Hippocampal formation (tissue), 2 donors: ENCODE measurements at regions not wholly inside any gene's neighbourhood (a gene's known extent, or its start where the extent isn't known, plus 50 kb on each side); places are given as distances from the start of the nearest gene placed in this dataset.
"Not testable (repeated sequence)": the region's sequence is repeated elsewhere in the genome, so short reads cannot be mapped to it uniquely, and the experiment has no call there.

ENCODE experiments used
- DNase-seq, 2 donors: peaks; one replicate each; lab custom pipeline; 2025; lab: John Stamatoyannopoulos, UW

DNA sequence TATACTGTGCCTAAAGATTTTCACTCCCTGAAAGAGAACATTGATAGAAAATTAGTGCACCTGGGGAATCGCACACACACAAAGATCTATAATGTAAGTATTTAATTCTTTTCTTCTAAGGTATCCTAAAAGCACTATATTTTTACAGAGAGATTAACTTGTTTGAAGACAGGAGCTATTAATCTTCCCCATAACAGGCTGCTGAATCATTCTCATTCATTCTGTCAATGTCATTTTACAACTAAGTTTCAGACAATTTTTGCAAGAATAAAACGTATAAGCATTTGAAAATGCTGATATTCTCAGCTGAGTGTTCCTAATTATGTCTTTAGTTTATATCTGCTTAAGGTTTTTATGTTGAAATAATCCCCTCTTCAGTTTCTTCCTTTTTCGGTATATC lies 776.7 kb downstream of the NXPH1 start:
- no peak for DNase-seq

DNA sequence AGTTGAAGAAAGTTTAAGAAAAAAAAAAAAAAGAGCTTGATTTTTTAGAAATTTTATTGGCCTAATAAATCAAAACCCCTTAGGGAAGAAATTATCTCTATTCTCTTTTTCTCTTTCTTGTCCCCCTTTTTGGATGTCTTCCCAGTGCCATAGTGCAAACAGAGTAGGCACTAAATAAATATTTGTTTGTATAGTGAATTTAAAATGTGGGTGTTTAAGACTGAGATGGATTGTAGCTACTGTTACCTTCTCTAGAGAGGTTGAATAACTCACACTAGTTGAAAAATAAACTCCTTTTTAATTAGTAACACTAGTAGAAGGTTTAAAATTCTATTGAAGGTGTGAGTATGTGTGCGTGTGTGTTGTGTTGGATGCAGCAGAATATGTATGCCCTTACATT lies 783.8 kb downstream of the NXPH1 start:
- no peak for DNase-seq

- no peak for DNase-seq
Observed at GRCh38 chr7:9226500-9226899, 793.1 kb downstream of the NXPH1 start.

DNA sequence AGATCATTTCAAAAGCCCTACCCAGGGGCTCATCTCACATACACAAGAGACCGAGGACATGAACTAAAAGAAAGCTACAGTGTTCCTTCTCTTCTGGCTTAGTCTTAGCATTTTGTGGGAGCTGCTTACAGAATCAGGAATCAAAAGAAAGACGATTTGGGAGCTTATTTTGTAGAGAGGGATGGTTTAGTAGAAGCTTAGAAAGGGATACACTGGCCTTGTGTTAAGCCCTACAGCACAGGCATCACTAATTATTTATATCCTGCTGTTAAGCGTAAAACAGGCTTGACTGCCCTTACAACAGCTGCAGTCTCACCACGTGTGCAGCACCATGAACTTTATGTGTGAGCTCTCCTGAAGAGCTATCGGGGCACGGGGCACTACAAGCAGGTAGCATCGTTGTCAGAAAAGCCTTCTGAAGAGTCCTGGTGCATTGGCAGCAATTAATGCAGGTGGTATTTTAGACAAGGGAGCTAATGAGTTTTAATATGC lies 798.3 kb downstream of the NXPH1 start:
- DNase-seq, result no peak

DNA sequence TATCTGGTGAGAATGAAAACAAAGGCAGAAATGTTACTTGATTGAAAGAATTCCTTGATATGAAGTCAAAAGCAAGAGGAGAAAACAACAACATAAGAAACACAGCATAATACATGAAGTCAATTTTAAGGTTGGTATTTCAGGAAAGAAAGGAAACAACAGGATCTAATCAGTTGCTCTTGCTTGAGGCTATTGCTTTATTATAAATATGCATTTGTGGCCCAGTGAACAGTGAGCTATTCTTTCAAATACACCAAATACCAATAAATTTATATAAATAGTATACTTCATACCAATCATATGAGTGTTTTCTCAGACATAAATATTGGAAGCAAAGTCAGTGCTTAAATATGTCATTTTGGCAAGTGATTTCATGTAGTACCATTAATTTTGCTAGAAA lies 806.6 kb downstream of the NXPH1 start:
- DNase-seq, result no peak

GRCh38 chr7:9241826-9242225 lies 808.4 kb downstream of the NXPH1 start:
- no peak for DNase-seq

- no peak for DNase-seq
Observed at GRCh38 chr7:9242636-9243035, 809.2 kb downstream of the NXPH1 start.

DNA sequence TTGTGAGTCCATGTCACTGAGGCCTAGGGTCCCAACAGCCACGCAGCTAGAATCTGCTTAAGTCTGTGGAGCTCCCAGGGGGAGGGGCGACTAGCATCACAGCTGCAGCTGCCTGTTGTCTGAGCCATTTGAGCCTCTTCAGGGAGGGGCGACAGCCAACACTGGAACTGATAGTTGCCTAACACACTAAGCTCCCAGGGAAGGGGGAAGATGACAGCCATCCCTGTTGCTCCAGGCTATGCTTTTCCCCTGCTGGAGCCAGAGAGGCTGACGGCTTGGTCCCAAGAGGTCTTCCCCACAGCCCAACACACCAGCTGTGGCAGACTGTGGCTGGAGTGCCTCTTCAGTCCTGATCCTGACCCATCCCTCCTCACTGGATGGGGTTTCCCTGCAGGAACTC lies 817.5 kb downstream of the NXPH1 start:
- no peak for DNase-seq

GRCh38 chr7:9264395-9264794 lies 831.0 kb downstream of the NXPH1 start:
- DNase-seq, result no peak

GRCh38 chr7:9280088-9280487 lies 846.7 kb downstream of the NXPH1 start:
- no peak for DNase-seq

DNA sequence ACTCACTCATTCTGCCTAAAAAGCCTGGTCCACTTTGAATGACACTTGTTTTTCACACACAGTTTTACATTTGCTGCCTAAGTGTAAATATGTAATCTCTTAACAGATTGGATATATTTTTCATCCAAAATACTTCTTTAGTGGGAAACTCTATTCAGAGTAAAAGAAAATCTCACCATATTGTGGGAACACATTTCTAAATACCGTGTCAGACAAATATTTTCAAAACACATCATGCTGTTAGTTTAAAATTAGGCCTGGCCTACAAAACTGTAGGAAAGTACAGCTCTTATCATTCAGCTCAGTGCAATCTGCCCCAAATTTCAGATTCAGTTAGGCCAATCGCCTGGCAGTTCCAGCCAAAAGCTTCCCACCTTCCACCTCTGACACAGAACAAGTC lies 849.8 kb downstream of the NXPH1 start:
- no peak for DNase-seq

- no peak for DNase-seq
Observed at GRCh38 chr7:9302436-9302835, 869.0 kb downstream of the NXPH1 start.

- no peak for DNase-seq
Observed at GRCh38 chr7:9307131-9307530, 873.7 kb downstream of the NXPH1 start.

GRCh38 chr7:9324513-9324912 lies 891.1 kb downstream of the NXPH1 start:
- DNase-seq, result no peak

GRCh38 chr7:9328296-9328695 lies 894.9 kb downstream of the NXPH1 start:
- no peak for DNase-seq

DNA sequence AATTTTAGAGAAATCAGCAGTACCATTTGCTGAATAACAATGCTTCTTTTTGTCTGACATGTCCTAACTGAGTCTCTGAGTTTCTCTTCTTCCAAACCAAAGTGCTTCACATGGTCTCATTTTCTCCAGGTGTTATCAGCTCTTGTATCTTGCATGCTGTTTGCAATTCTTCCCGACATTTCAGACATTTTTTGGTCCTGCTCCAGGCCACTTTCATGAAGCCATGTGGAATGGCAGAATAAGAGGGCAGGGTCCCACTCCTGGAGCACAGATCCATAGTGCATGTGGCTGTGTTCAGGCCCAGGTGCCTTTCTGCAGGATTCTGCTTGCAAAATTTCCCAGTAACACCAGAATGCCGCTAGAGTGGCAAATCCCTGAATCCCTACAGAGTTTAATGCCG lies 916.2 kb downstream of the NXPH1 start:
- DNase-seq, result no peak

DNA sequence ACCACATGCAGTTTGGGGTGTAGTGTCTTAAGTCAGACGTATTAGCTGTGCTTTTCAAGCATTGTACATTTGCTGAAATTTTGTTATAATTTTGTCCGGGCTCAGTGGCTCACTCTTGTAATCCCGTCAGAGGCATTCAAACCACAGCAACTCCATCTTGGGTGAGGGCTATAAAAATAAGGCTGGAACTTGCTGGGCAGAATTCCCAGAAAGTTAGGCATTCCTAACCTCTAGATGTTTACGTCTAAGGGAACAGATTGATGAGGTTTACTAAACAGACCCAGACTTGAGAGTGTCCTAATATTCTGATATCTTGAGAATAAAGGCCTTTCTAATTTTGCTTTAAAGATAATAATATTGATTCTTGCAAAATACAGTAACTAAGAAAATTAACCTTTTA lies 957.8 kb downstream of the NXPH1 start:
- no peak for DNase-seq

GRCh38 chr7:9391984-9392383 lies 958.6 kb downstream of the NXPH1 start:
- DNase-seq, result no peak

GRCh38 chr7:9404386-9404785 lies 971.0 kb downstream of the NXPH1 start:
- not testable (repeated sequence) for DNase-seq

GRCh38 chr7:9407816-9408215 lies 974.4 kb downstream of the NXPH1 start:
- no peak for DNase-seq

GRCh38 chr7:9453521-9453920 lies 1020.1 kb downstream of the NXPH1 start:
- no peak for DNase-seq

DNA sequence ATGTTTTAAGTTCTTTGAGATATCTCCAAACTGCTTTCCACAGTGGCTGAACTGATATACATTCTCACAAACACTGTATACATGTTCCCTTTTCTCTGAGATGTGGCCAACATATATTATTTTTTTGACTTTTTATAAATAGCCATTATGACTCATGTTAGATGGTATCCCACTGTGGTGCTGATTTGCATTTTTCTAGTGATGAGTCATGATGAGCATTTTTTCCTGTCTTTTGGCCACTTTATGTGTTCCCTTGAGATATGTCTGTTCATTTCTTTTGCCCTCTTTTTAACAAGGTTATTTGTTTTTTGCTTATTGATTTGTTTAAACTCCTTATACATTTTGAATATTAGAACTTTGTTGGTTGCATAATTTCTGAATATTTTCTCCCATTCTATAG lies 1055.1 kb downstream of the NXPH1 start:
- DNase-seq, result no peak

GRCh38 chr7:9498303-9498702 lies 1064.9 kb downstream of the NXPH1 start:
- no peak for DNase-seq

- DNase-seq, result no peak
Observed at GRCh38 chr7:9502269-9502668, 1068.9 kb downstream of the NXPH1 start.

GRCh38 chr7:9504678-9505077 lies 1071.3 kb downstream of the NXPH1 start:
- DNase-seq, result no peak
